A549 (cell line): ENCODE measurements at regions not wholly inside any gene's neighbourhood (a gene's known extent, or its start where the extent isn't known, plus 50 kb on each side); places are given as distances from the start of the nearest gene placed in this dataset.

Experiments
- ATAC-seq, 2 experiments: fragments of 200-7000 bp in 1 of 2; fragments of >200 bp in 1 of 2; cut with Nextera tagmentation in 1 of 2; cut with Tn5 transposase in 1 of 2; 3 replicates each; pipeline versions ENCODE4 v1.8.0 to v1.9.1; 2018 to 2020; ENCODE audit warnings: mild to moderate bottlenecking in 1 of 2, moderate library complexity in 1 of 2
- CTCF ChIA-PET: fragments of 300-600 bp; sonication (Branson Sonifier 250); formaldehyde crosslinking; extraction: SDS; loops from one replicate; lab custom pipeline; 2021; ENCODE audit warnings: antibody characterized with exemption, inconsistent platforms; lab: Yijun Ruan, JAX
- POLR2A ChIA-PET: fragments of 350-600 bp; formaldehyde crosslinking; extraction: SDS; loops from one replicate; lab custom pipeline; 2021; ENCODE audit warnings: antibody characterized with exemption, inconsistent platforms; lab: Yijun Ruan, JAX
- DNase-seq, 2 experiments: peaks; one replicate each; pipeline versions ENCODE4 v3.0.0 to v3.0.0-alpha.2; 2011 to 2016; ENCODE audit warnings: low read depth in 1 of 2, low spot score in 1 of 2
- FAIRE-seq: peaks from 2 replicates; lab custom pipeline; 2011; peaks lifted over from hg19 to GRCh38; lab: Jason Lieb, UNC
- H3K27ac ChIP-seq, 2 experiments: fragments of >200 bp; sonication (Bioruptor Twin); formaldehyde crosslinking; 3 replicates each; pipeline ENCODE4 v1.5.1; 2016 to 2017
- H3K4me1 ChIP-seq: fragments of >200 bp; sonication (Bioruptor Twin); formaldehyde crosslinking; 3 replicates; pipeline ENCODE4 v1.6.1; 2016
- H3K4me2 ChIP-seq: fragments of >200 bp; sonication (Bioruptor Twin); formaldehyde crosslinking; 3 replicates; pipeline ENCODE4 v1.6.1; 2016
- H3K4me3 ChIP-seq: fragments of >200 bp; sonication (Bioruptor Twin); formaldehyde crosslinking; 3 replicates; pipeline ENCODE4 v1.5.1; 2016
- H3K9me3 ChIP-seq: fragments of >200 bp; sonication (Bioruptor Twin); formaldehyde crosslinking; 3 replicates; pipeline ENCODE4 v1.6.1; 2016
- CEBPB ChIP-seq, 2 experiments: fragments of >200 bp in 1 of 2; sonication (Bioruptor Twin) in 1 of 2; formaldehyde crosslinking in 1 of 2; IDR thresholded peaks; 2 replicates each; pipeline ENCODE4 v1.6.1; 2012 to 2016
- EHMT2 ChIP-seq: fragments of 200-600 bp; sonication (generic); IDR thresholded peaks from 2 replicates; pipeline ENCODE4 v1.6.1; 2016; ENCODE audit warnings: antibody characterized with exemption, low read depth, mild to moderate bottlenecking, moderate library complexity
- EP300 ChIP-seq, 2 experiments: fragments of >200 bp; sonication (Bioruptor Twin); formaldehyde crosslinking; IDR thresholded peaks; 2 replicates in 1 of 2; 3 replicates in 1 of 2; pipeline ENCODE4 v1.6.1; 2016 to 2017
- FOSL2 ChIP-seq, 2 experiments: fragments of 450-650 bp in 1 of 2; fragments of >200 bp in 1 of 2; sonication (Bioruptor Twin) in 1 of 2; formaldehyde crosslinking; IDR thresholded peaks; 2 replicates each; pipeline versions ENCODE4 v1.5.0 to v1.6.1; 2016 to 2020; ENCODE audit warnings: mild to moderate bottlenecking in 1 of 2, moderate library complexity in 1 of 2
- HMGXB4 ChIP-seq: fragments of 250-450 bp; sonication (Bioruptor Pico); IDR thresholded peaks from 2 replicates; pipeline ENCODE4 v1.5.0; 2021; ENCODE audit warnings: mild to moderate bottlenecking, moderate library complexity, borderline replicate concordance
- HOXB13 ChIP-seq: fragments of 250-450 bp; sonication (Bioruptor Pico); IDR thresholded peaks from 2 replicates; pipeline ENCODE4 v1.5.0; 2020; ENCODE audit warnings: low read depth, mild to moderate bottlenecking, moderate library complexity
- JUNB ChIP-seq: fragments of >200 bp; sonication (Bioruptor Twin); formaldehyde crosslinking; IDR thresholded peaks from 2 replicates; pipeline ENCODE4 v1.6.1; 2016
- MAFK ChIP-seq: fragments of 450-650 bp; IDR thresholded peaks from 2 replicates; pipeline ENCODE4 v1.6.1; 2014; ENCODE audit not compliant: partially characterized antibody
- MYC ChIP-seq: IDR thresholded peaks from 2 replicates; pipeline ENCODE4 v1.6.1; 2012; ENCODE audit warnings: mild to moderate bottlenecking, inconsistent platforms, low read length, improper control_type of control experiment, borderline replicate concordance
- PBX3 ChIP-seq: IDR thresholded peaks from 2 replicates; pipeline ENCODE4 v1.6.1; 2012
- RARB ChIP-seq: fragments of 250-450 bp; sonication (Bioruptor Pico); IDR thresholded peaks from 2 replicates; pipeline ENCODE4 v1.8.0; 2021; ENCODE audit warnings: mild to moderate bottlenecking, moderate library complexity
- ZC3H11A ChIP-seq: fragments of 450-650 bp; IDR thresholded peaks from 2 replicates; pipeline ENCODE4 v1.6.1; 2014; ENCODE audit warnings: antibody characterized with exemption, mild to moderate bottlenecking
- WGBS: methylation state at CpG from one replicate; pipeline ENCODE4 v1.1.6; 2017; ENCODE audit errors: missing lambda C conversion rate; 5-methylcytosine and 5-hydroxymethylcytosine counted together
- TF ChIP-seq, protein P1 (sequence below): fragments of 200-600 bp; sonication (generic); IDR thresholded peaks from 2 replicates; pipeline ENCODE4 v1.6.1; 2016; ENCODE audit warnings: antibody characterized with exemption, mild to moderate bottlenecking, moderate library complexity
- TF ChIP-seq, protein P2 (sequence below): fragments of >200 bp; sonication (Bioruptor Twin); formaldehyde crosslinking; IDR thresholded peaks from 2 replicates; pipeline ENCODE4 v1.6.1; 2016
- TF ChIP-seq, protein P3 (sequence below): fragments of >200 bp; sonication (Bioruptor Twin); formaldehyde crosslinking; IDR thresholded peaks from 3 replicates; pipeline ENCODE4 v1.6.1; 2016

DNA sequence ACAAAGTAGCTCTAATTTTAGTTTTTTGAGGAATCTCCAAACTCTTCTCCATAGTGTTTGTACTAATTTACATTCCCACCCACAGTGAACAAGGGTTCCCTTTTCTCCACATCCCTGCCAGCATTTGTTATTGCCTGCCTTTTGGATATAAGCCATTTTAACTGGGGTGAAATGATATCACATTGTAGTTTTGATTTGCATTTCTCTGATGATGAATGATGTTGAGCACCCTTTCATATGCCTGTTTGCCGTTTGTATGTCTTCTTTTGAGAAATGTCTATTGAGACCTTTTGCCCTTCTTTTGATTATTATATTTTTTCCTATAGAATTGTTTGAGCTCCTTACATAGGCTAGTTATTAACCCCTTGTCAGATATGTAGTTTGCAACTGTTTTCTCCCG is 239.9 kb upstream of the TPM1 start (continued):
- TF ChIP-seq, protein P1, sequence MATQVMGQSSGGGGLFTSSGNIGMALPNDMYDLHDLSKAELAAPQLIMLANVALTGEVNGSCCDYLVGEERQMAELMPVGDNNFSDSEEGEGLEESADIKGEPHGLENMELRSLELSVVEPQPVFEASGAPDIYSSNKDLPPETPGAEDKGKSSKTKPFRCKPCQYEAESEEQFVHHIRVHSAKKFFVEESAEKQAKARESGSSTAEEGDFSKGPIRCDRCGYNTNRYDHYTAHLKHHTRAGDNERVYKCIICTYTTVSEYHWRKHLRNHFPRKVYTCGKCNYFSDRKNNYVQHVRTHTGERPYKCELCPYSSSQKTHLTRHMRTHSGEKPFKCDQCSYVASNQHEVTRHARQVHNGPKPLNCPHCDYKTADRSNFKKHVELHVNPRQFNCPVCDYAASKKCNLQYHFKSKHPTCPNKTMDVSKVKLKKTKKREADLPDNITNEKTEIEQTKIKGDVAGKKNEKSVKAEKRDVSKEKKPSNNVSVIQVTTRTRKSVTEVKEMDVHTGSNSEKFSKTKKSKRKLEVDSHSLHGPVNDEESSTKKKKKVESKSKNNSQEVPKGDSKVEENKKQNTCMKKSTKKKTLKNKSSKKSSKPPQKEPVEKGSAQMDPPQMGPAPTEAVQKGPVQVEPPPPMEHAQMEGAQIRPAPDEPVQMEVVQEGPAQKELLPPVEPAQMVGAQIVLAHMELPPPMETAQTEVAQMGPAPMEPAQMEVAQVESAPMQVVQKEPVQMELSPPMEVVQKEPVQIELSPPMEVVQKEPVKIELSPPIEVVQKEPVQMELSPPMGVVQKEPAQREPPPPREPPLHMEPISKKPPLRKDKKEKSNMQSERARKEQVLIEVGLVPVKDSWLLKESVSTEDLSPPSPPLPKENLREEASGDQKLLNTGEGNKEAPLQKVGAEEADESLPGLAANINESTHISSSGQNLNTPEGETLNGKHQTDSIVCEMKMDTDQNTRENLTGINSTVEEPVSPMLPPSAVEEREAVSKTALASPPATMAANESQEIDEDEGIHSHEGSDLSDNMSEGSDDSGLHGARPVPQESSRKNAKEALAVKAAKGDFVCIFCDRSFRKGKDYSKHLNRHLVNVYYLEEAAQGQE, result no peak
- TF ChIP-seq CEBPB (IDR thresholded peaks at IDR 0.05), result no peak
- TF ChIP-seq, protein P2, sequence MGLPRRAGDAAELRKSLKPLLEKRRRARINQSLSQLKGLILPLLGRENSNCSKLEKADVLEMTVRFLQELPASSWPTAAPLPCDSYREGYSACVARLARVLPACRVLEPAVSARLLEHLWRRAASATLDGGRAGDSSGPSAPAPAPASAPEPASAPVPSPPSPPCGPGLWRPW, result no peak

- no peak overlapping the region for H3K4me3 ChIP-seq
- TF ChIP-seq, protein P1, result no peak
- 95% methylated on average over 5 of the region's 5 CpGs for whole genome bisulfite sequencing
- no peak overlapping the region for H3K4me2 ChIP-seq
- POLR2A ChIA-PET, result no interaction called here
- peaks cover 4% of the 10 kb centered on the region for H3K4me1 ChIP-seq
- CTCF ChIA-PET, result interaction anchor here (1.0 to 2.0 kb wide), 2 partner anchors 8 to 290 kb away, joined by 3 to 6 read pairs; no protein-coding TSS in a partner anchor
- no peak overlapping the region for H3K27ac ChIP-seq
- DNase-seq, result no peak
- H3K9me3 ChIP-seq, result no peaks in the 10 kb centered on the region
- no peak for ATAC-seq
- FAIRE-seq, result no peak
Observed at GRCh38 chr15:62803856-62804400, 238.6 kb upstream of the TPM1 start.

DNA sequence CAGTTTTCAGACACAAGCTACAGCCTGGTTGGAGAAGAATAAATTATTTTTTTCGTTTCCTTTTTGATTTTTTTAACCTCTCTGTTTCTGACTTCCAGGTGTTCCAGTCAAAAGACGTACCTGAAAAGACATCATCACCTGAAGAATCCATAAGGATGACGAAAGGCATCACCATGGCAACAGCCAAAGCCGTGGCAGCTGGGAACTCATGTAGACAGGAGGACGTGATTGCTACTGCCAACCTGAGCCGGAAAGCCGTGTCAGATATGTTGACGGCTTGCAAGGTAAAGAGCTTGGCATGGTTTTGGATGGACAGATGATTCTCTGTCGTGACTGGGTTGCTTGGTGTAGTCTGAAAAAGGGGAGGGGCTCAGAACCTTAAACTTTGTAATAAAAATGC is 237.0 kb upstream of the TPM1 start:
- CTCF ChIA-PET, result interaction anchor here (0.9 to 1.3 kb wide), 3 partner anchors 14 to 241 kb away, joined by 3 to 4 read pairs (median 4); no protein-coding TSS in a partner anchor
- ATAC-seq (no peak), FAIRE-seq (no peak), DNase-seq (no peak)
- H3K4me2 ChIP-seq, result no peak overlapping the region
- 78% methylated on average over 9 of the region's 9 CpGs for WGBS
- H3K4me3 ChIP-seq, result no peak overlapping the region
- H3K27ac ChIP-seq, result no peak overlapping the region
- peaks cover 15% of the 10 kb centered on the region for H3K4me1 ChIP-seq
- POLR2A ChIA-PET, result no interaction called here
- H3K9me3 ChIP-seq, result no peaks in the 10 kb centered on the region
- TF ChIP-seq JUNB, result no peak
- TF ChIP-seq HOXB13 (CRISPR knock-in tag), result no peak
- no peak for TF ChIP-seq PBX3
- TF ChIP-seq FOSL2 (IDR thresholded peaks at IDR 0.05), result no peak
- TF ChIP-seq FOSL2 (CRISPR knock-in tag; IDR thresholded peaks at IDR 0.05), result no peak
- TF ChIP-seq ZC3H11A, result no peak
- TF ChIP-seq MAFK, result no peak
- TF ChIP-seq, protein P3, sequence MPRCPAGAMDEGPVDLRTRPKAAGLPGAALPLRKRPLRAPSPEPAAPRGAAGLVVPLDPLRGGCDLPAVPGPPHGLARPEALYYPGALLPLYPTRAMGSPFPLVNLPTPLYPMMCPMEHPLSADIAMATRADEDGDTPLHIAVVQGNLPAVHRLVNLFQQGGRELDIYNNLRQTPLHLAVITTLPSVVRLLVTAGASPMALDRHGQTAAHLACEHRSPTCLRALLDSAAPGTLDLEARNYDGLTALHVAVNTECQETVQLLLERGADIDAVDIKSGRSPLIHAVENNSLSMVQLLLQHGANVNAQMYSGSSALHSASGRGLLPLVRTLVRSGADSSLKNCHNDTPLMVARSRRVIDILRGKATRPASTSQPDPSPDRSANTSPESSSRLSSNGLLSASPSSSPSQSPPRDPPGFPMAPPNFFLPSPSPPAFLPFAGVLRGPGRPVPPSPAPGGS, result no peak
- no peak for TF ChIP-seq HMGXB4 (CRISPR knock-in tag)
- TF ChIP-seq, protein P1, result no peak
- TF ChIP-seq RARB (CRISPR knock-in tag), result no peak
- no peak for TF ChIP-seq EHMT2
- no peak for TF ChIP-seq EP300 (IDR thresholded peaks at IDR 0.05)
- TF ChIP-seq, protein P2, result no peak
- TF ChIP-seq MYC, result no peak
